ENCODE measurements at regions not wholly inside any gene's neighbourhood (a gene's known extent, or its start where the extent isn't known, plus 50 kb on each side); places are given as distances from the start of the nearest gene placed in this dataset.

DNA sequence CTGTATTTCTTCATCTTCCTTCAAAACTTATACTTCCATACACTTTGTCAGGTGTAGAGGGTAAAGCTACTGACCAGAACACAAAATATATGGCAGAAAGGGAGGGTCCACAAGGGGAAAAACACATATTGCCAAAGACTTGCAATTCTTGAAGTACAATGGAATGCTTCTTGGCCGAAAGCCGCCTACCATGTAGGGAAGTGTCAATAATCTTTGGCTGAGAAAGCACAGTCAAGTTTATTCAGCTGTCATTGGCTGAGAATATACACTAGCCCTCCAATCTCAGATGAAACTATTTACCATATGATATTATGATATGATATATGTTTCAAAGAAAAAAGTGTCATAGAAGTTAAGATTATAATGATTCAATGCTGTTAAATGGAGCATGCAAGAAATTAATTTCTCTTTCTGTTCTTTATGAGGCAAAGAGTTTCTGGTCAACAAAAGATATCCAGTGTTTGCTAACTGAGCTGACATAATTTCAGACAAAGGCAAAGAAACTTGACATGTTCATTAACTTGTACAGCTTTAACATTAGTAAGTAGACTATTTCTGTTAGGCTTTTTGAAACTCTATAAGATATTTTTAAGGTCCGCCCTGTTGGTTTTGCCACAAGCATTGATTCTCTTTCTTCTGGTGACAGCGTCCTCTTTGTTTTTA, 89.0 kb upstream of the LPP start:
- no peak for DNase-seq (ENCODE audit: low read depth)

DNA sequence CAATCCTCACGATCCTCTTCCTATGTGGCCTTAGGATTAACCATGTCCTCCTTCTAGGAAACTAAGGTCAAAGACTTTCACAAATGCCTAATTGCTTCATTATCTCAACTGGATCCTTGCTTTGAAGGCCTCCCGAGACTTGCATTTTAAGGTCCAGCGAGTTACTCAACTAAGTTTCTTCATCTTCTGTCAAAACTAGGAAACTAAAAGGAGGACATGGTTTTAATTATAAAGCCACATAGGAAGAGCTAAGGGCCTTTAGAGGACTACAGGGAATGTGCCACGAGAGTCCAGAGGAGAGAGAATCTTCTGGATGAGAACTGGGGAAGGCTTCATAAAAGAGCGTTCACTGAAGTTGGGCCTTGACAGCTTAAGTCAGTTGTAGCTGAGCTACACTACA, 87.8 kb upstream of the LPP start:
- DNase-seq (ENCODE audit: low read depth) = no peak

- DNase-seq (ENCODE audit: low read depth) = no peak
Observed at GRCh38 chr3:188067932-188068331, 86.0 kb upstream of the LPP start.

DNA sequence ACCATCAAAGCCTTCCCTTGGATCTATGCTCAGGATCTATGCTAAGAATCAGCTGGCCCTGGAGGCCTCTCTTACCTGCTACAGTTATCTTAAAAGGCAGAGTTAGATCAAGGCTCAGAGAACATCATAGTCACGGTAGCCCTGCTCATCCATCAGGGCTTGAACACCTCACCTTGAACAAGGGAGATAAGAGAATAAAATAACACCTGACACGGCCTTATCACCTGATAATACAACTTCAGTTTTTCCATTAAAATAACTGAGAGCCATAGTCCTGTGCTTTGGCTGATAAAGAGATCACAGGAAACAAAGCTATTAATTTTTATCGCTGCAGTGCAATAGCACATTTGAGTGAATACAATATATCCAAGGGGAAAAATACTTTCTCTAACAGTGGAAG, 85.6 kb upstream of the LPP start:
- DNase-seq (ENCODE audit: low read depth) = no peak

DNA sequence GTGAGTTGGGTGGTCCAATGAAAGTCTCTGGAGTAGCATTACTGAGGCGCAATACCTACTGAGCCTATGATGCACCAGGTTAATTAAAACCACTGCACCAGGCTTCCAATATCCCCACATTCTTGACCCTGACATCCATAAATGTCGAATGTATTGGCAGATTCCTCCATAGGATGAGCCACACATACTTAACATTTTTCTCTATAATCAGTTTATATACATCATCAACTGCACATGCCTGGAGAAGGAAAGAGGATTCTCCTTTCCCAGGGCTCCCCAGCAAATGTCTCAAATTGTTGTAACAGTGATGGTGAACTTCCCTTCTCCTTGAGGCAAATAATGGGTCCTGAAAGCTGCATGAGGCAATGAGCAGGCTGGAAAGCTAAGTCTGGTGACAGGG, 82.3 kb upstream of the LPP start:
- DNase-seq (ENCODE audit: low read depth) = no peak

GRCh38 chr3:188076176-188076575, 77.8 kb upstream of the LPP start:
- no peak for DNase-seq (ENCODE audit: low read depth)

DNA sequence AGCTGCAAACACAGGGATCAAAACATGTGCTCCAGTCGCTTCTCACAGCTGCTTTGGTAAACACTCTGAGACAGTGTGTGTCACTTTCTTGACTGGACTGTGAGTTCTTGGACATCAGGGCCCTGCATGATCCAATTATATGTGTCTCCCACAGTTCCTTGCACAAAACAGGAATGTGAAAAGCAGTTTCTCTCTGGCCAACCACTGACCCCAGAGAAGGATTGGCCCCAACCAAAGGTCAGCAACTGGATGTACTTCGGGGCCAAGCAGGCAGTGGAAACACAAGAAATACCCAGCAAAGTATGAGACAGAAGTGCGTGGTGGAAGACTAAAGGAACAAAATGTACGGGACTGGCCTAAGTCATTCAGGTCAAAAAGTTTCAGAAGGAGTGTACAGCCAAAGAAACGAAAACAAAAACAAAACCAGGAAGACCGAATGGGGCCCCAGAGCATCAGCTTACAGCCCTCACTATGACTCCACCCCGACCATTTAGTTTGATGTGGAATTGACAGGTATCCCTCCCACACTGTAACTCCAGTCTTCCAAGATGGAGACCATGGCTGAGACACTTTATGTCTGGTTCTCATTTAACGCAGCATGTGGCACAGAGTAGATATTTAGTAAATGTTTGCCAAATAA, 76.7 kb upstream of the LPP start:
- no peak for DNase-seq (ENCODE audit: low read depth)

DNA sequence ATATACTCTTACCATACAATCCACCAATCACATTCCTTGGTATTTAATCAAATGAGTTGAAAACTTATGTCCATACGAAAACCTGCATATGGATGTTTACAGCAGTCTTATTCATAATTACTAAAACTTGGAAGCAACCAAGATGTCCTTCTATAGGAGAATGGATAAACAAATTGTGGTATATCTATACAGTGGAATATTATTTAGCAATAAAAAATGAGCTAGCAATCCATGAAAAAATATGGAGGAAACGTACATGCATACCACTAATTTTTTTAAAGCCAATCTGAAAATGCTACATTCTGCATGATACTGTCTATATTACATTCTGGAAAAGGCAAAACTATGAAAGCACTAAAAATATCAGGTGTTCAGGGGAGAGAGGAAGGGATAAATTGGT, 73.9 kb upstream of the LPP start:
- DNase-seq (ENCODE audit: low read depth) = no peak

GRCh38 chr3:188082031-188082430, 71.9 kb upstream of the LPP start:
- no peak for DNase-seq (ENCODE audit: low read depth)

GRCh38 chr3:188082450-188082849, 71.5 kb upstream of the LPP start:
- DNase-seq (ENCODE audit: low read depth) = no peak

DNA sequence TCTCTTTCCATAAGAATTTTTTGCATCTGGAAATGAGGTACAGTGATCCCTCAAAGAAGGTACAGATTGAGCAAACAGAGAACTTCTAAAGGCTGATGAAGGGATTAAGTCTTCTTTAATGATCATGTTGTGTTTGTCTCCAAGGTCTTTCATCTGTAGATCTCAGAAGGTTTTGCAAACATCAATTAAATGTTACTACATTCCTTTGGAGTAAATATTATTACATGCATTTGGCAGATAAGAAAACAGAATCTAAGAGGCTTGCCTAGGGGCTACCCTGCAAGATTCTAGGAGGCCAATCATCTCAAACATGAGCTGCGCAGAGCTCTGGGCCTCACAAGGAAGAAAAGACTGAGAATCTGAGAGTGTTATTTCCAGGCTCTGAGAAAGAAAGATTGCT, 70.9 kb upstream of the LPP start:
- DNase-seq (ENCODE audit: low read depth) = no peak

DNA sequence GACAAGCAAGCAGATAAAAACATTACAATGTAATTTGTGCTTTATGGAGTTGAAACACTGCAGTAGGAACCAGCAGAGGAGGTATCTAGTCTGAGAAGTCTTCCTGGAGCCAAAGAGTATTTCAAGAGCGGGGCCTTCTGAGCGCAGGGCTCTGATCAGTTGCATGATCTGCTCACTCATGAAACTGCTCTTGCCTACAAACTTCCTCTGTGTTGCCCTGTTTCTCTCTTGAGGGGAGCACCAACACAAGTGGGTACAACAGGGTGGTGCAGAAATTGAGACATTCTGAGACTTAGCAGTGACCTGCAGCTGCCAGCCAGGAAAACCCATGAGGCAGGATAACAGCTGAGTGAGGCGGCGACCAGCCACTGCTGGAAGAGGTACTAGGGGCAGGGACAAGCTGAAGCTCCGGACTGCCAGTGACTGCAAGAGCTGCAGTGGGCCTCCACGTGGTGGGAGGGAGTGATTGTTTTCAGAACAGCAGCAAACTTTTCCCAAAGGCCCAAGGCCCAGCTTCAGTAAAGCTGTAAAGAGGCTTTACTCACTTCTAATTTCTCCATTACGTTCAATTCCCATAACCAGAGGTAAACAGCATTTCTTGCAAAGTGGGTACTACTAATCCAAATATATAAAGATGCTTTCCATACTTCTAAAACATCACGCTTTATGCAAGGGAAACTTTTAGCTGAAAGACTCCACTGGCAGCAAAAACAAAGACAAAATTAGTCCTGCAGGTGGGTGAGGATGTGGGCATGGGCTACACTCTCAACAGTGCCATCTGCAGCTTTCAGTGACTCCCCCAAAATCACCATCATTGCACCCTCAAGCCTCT, 69.0 kb upstream of the LPP start:
- DNase-seq (ENCODE audit: low read depth) = no peak

- no peak for DNase-seq (ENCODE audit: low read depth)
Observed at GRCh38 chr3:188085584-188086560, 68.1 kb upstream of the LPP start.

- DNase-seq (ENCODE audit: low read depth) = no peak
Observed at GRCh38 chr3:188088948-188089685, 64.8 kb upstream of the LPP start.

GRCh38 chr3:188090620-188091309, 63.2 kb upstream of the LPP start:
- DNase-seq (ENCODE audit: low read depth) = no peak

DNA sequence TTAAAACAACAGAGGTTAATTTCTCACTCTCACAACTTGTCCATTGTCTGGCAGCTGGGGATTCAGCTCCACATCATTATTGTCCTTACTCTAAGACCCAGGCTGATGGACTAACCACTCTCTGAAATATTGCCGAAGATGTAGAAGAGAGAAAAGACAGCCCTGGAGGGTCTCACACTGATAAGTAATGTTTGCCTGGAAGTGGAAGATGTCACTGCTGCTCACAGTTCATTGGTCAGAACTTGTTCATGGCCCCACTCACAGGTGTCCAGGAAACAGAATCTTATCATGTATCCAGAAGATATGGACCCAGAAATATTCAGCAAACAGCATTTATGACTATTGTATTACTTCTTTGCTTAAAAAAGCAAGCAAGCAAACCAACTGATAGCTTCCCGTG, 62.2 kb upstream of the LPP start:
- no peak for DNase-seq (ENCODE audit: low read depth)

DNA sequence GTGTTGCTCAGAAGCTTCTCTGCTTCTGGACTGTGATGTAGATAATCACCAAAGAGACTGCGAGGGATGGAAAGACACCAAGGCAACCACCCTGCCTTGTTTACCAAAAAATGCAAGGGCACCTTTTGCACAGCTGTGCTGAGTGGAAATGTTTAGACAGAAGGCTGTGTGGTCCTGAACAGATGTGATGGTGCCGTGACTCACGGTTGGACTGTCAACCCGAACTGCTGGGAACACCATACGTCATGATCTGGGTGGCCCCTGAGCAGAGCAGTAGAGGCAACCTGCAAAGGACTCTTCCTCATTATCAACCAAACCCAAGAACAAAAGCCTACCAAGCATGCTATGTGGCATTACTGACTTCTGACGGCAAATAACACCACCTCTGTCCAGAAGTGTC, 61.3 kb upstream of the LPP start:
- DNase-seq (ENCODE audit: low read depth) = peak; percentile 46

- DNase-seq (ENCODE audit: low read depth) = no peak
Observed at GRCh38 chr3:188095431-188095830, 58.5 kb upstream of the LPP start.

GRCh38 chr3:188097791-188098190, 56.2 kb upstream of the LPP start:
- no peak for DNase-seq (ENCODE audit: low read depth)

DNA sequence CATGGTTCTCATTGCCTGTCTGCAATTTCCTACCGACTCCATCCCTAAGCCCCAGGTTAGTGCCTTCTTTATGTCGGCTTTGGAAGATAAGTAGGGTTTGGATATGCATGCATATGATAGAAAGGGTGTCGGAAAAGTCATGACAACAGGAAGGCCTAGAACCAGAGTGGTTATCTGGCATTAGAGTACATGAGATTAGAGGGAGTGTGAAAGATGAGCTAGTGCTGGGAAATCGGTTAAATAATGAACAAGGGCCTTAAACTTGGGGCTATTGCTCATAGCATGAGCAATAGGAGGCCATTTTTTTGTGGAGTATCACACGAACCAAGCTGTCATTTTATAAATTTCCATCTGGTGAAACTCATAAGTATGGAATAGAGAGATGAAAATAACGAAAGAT, 54.0 kb upstream of the LPP start:
- no peak for DNase-seq (ENCODE audit: low read depth)

Measured in activated T-cell treated with anti-CD3 and anti-CD28 coated beads for 48 hours (primary cell).